Limb (tissue), 2 donors: ENCODE measurements at regions not wholly inside any gene's neighbourhood (a gene's known extent, or its start where the extent isn't known, plus 50 kb on each side); places are given as distances from the start of the nearest gene placed in this dataset.

Experiments used
- DNase-seq, 2 donors: peaks; one replicate each; pipeline ENCODE4 v3.0.0-alpha.2; 2016; ENCODE audit errors: extremely low spot score in 2 of 2

DNA sequence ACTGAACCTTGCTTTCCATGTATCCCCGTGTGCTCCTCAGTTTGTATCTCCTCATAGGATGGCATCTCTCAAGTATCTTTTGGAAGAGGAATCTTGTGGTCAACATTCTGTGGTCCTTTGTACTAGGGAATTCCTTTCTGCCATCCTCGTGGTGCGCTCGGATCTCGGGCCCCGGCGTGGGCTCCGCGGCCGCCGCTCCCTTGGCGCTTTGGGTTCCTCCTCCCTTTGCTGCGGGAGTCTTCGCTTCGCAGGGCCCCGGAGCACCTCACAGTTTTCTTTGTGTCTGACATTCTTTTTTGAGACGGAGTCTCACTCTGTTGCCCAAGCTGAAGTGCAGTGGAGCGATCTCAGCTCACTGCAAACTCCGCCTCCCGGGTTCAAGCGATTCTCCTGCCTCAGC, 264.7 kb downstream of the IRS2 start:
- no peak for DNase-seq

DNA sequence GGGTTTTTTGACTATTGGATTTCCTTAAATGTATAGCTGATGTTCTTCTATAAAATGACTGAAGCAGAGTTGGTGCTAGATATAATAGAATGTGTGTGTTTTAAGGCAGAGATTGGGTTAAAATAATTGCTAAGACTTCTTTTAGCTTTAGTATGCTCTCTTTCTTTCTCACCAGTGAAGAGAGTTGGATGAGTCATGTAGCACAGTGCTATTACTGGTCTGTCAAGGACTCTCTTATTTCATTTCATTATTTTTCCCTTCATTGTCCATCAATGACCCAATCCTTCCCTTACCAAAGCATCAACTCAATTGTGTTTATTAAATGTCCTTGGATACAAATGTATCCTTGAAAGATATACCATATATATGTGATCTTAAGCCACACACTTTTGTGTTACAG, 268.9 kb downstream of the IRS2 start:
- no peak for DNase-seq

GRCh38 chr13:109516186-109516585, 270.2 kb downstream of the IRS2 start:
- no peak for DNase-seq

DNA sequence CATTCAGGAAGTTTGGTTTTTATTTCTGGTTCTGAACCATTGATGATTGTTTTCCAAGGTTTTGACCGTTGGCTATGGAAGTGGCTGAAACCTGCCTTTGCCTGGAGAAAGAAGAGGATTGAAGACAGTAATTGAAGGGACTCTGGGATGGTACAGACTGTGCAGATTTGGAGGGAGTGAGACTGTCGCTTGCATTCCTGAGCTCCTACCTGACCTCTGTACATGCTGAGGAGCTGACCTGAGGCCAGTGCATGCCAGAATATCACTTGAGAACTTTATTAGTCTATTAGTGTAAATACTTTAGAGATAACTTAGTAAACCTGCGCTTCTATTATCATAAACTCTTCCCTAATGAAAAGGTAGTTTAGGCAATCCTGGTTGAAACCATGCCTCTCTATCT, 276.4 kb downstream of the IRS2 start:
- no peak for DNase-seq

DNA sequence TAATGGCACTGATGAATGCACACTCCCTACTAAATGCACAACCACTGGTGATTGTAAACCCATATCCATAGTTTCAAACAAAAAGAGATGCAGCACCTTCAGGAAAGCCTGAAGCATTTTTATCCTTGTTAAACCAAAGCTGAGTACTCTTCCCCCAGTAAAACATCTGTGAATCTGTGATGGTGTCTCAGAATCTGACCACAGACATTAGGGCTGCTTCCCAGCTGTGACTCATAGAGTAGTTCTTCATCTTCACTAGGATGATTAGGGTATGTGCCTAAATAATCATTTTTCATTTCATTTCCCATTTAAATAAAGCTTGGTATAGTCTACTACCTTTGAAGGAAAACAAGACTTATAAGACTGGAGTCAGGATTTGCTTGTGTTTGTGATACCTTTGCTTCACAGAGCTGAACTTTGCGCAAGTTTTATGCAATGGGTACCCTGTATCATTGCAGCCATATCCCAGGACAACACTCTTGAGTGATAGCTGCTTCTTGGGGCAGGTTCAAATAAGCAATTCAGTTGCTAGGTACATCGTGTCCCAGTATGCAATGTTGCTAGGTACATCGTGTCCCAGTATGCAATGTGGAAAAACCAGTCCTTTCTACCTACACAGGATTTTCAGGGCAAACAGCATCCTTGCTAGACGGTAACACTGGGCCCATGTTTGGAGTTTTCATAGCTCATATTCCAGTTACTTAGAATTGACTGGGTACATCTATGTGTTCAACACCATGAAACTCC, 277.1 kb downstream of the IRS2 start:
- no peak for DNase-seq

DNA sequence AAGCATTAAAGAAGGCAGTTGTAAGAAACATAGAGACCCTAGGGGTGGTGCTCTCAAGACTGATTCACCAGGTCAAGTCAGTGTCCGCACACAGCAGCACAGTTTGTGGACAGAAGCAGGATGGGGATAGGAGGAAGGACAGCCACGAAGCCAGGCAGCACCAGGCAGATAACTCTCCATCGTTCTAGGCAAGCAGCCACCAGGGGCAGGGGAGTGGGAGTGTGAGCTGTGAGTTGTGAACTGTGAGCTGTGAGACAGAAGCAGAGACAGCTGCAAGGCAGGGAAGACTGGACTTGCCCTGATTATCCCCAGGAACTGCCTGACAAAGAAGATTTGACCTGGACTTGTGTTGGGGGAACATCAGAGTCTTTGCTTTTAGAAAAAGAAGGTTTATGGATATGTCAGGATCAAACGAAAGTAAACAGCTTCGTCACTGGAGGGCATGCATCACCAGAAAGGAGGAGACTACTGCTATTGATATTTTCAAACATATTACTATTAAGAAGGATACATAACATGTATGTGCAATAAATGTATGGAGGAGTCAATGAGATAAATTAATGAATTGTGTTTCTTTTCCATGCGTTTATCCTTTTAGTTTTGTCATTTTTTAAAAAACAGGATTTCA, 286.1 kb downstream of the IRS2 start:
- no peak for DNase-seq

DNA sequence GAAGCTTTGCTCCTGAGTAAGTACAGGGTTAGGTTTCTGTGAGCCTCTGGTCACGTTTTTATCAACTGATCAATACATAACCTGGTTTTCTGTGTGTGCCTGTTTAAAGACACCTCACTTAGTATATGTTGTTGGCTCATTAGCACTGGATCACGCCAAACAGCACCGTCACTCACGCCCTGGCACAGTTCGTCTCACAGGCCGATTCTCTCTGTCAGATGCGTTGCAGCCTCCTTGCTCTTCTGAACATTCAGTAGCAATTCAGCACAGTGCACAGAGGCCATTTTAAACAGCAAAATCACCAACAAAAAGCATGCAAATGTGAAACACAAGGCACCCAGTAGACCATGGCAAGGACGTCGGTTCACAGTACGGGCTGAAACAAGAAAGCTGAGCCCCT, 288.5 kb downstream of the IRS2 start:
- DNase-seq: no peak

GRCh38 chr13:109496216-109496615, 290.2 kb downstream of the IRS2 start:
- DNase-seq: no peak

- peak in 1 of 2 donors; percentile 47 for DNase-seq
Measured at GRCh38 chr13:109494925-109495369, 291.4 kb downstream of the IRS2 start.

- DNase-seq: no peak
Measured at GRCh38 chr13:109485136-109485794, 301.1 kb downstream of the IRS2 start.

DNA sequence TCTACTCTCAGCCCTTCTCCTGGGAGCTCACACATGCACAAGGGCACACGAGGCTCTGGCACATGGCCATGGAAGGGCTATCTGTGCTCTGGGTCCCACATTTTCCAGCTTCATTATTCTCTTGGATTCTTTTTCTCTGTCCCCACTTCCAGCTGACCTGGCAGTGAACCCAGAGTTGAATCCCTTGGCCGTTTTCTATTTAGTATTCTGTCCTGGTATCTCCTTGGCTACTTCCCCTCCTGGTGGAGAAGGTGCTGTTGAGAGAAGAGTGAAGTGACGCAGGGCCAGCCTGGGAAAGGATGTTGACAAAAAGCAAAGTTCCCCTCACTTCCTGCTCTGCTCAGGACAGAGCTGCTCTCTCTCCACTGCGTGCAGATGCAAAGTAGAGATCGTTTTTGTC, 303.1 kb downstream of the IRS2 start:
- DNase-seq: no peak

- DNase-seq: no peak
Measured at GRCh38 chr13:109481040-109481439, 305.3 kb downstream of the IRS2 start.

GRCh38 chr13:109480011-109480955, 306.1 kb downstream of the IRS2 start:
- no peak for DNase-seq

- DNase-seq: no peak
Measured at GRCh38 chr13:109479534-109479933, 306.8 kb downstream of the IRS2 start.

DNA sequence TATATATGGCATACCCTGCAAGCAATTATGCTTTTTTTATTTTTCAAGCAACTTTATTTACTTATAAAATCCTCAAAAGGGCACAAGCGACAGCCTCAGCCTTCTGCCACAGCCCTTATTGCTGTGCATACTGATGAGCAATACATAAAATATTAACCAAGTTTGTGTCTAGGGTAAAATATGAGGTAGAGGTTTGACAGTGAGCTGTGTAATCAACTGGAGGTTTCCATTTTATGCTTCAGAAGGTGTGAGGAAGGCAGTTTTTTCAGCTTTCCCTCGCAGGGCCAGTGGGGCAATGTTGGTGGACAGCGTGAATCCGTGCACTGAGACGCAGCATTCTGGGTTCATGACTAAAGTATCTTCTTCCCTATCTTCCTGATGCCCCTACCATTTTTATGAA, 310.4 kb downstream of the IRS2 start:
- no peak for DNase-seq

- DNase-seq: no peak
Measured at GRCh38 chr13:109468123-109468522, 318.3 kb downstream of the IRS2 start.

DNA sequence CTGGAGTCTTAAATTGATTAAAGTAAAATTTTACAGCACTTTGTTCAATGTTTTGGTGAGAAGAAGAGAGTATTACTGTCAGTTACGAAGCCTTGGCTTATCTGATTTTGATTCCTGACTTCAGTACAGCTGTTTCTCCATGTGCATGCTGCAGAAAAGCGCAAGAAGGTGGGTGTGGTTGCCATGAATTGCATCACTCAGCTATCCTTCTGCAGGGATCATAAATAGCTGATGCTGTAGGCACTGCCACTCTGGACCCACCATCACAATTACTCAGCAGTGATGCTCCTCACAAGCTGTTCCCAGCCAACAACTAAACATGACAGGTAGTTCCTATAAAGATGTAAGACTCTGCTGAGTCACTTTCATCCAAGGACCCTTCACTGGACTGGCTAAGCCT, 321.2 kb downstream of the IRS2 start:
- DNase-seq: no peak

GRCh38 chr13:109454167-109454917, 332.0 kb downstream of the IRS2 start:
- peak in 1 of 2 donors; percentile 16 for DNase-seq

DNA sequence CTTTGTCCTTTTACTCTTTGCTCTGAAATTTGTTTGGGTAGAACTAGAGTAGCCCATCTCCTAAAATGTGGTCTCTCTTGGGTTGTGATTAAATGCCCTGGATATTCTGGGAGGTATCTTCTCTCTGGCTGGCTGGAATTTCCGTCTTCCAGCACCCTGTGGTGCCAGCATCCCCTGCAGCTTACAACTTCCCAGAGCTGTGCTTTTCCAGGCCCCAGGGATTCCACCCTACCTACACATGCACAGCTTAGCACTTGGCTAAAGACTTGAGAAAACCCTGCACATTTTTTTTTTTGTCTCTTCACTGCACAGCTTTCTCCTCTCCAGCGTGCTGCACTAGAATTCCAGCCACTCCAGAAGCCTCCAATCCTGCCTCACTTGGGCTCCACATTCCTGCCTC, 334.7 kb downstream of the IRS2 start:
- no peak for DNase-seq

- no peak for DNase-seq
Measured at GRCh38 chr13:109448629-109449028, 337.8 kb downstream of the IRS2 start.

DNA sequence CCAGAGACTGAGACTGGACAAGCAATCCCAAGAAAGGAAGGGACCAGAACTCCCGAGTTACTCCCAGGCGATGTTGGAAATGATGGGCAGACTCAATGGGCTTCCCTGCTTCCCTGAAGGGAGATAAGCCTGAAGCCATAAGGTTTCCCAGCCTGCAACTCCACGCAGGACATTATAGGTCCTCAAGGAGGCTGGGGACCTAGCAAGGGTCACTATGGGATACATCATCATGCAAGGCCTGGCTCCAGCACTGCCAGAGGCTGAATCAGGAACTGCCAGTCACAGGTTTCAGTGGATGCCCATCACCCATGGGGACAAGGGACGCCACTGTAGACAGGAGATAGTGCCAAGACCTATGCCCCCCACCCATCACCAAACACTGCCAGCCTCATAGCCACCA, 338.7 kb downstream of the IRS2 start:
- DNase-seq: no peak
